ENCODE measurements at regions not wholly inside any gene's neighbourhood (a gene's known extent, or its start where the extent isn't known, plus 50 kb on each side); places are given as distances from the start of the nearest gene placed in this dataset.

DNA sequence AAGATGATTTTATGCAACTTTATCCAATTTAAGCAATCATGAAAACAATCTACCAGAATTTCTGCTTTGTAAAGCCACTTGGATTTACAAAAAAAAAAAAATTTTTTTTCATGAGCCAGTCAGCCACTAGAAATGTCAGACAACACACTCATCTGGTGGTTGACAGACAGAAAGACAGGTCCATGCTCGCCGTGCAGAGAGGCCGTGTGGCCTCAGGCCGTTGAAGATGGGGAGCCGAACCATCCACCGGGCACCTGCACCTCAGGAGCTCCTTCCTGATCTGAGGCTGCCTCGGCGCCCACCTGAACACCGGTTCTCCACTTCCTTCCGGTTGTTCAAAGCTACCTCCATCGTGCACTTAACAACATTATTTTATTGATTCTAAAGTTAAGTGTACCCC, 138.0 kb upstream of the IRX4 start:
- H3K27me3 Mint-ChIP-seq (ENCODE audit: low read depth) = peaks cover 3% of the 10 kb centered on the region
- DNase-seq (ENCODE audit: low spot score) = no peak
- intact Hi-C loops (cut with micrococcal nuclease) = loop anchor here (5.0 kb wide), 1 partner anchor 283 kb away; no protein-coding TSS in a partner anchor

DNA sequence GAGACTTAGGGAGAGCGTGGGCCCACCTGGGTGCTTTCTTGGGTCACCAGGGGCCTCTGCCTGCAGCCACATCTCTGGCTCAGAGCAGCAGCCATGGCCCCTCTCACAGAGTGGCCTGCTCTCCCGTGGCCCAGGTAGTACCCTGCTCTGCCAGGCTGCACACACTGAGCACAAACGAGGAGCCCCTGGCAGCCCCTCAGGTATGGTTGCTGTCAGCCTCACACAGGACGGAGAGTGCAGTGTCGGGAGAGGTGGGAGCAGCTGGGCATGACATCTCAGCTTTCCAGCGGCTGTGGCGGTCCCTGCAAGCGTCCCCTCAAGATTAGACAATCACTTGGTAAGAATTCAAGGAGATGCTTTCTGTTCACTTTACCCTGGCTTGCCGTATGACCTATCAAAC, 137.0 kb upstream of the IRX4 start:
- DNase-seq (ENCODE audit: low spot score) = no peak
- Mint-ChIP-seq H3K4me1 (ENCODE audit: low read depth) (no peaks in the 10 kb centered on the region), H3K27me3 (ENCODE audit: low read depth) (no peaks in the 10 kb centered on the region), H3K4me3 (ENCODE audit: low read depth) (no peak overlapping the region), H3K36me3 (ENCODE audit: low read depth) (no peaks in the 10 kb centered on the region), H3K27ac (no peak overlapping the region), H3K9me3 (no peaks in the 10 kb centered on the region)
- intact Hi-C loops (cut with micrococcal nuclease) = loop anchor here (5.0 to 10.0 kb wide), 2 partner anchors 255 to 282 kb away; no protein-coding TSS in a partner anchor

More for the DNA sequence above, 138.0 kb upstream of the IRX4 start:
- no peak overlapping the region for H3K27ac Mint-ChIP-seq
- no peak overlapping the region for H3K4me3 Mint-ChIP-seq (ENCODE audit: low read depth)
- no peaks in the 10 kb centered on the region for H3K4me1 Mint-ChIP-seq (ENCODE audit: low read depth)
- no peaks in the 10 kb centered on the region for H3K36me3 Mint-ChIP-seq (ENCODE audit: low read depth)
- H3K9me3 Mint-ChIP-seq = no peaks in the 10 kb centered on the region

DNA sequence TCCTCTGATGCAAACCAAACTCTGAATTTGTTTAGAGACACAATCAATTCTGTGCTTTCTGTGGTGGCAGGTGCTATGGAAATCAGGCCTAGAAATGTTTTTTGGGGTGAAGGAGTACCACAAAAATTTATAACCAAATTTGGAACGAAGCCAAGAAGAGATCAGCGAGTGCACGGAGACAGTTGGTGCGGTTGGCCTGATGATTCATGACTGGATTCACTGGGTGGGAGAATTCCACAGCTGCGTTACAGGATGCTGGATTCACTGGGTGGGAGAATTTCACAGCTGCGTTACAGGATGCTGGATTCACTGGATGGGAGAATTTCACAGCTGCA, 135.6 kb upstream of the IRX4 start:
- Mint-ChIP-seq H3K36me3 (ENCODE audit: low read depth) (no peaks in the 10 kb centered on the region), H3K4me1 (ENCODE audit: low read depth) (no peaks in the 10 kb centered on the region), H3K27me3 (ENCODE audit: low read depth) (no peaks in the 10 kb centered on the region), H3K4me3 (ENCODE audit: low read depth) (no peak overlapping the region), H3K9me3 (no peaks in the 10 kb centered on the region), H3K27ac (no peak overlapping the region)
- intact Hi-C loops (cut with micrococcal nuclease) = loop anchor here (10.0 kb wide), 1 partner anchor 254 kb away; no protein-coding TSS in a partner anchor
- no peak for DNase-seq (ENCODE audit: low spot score)

DNA sequence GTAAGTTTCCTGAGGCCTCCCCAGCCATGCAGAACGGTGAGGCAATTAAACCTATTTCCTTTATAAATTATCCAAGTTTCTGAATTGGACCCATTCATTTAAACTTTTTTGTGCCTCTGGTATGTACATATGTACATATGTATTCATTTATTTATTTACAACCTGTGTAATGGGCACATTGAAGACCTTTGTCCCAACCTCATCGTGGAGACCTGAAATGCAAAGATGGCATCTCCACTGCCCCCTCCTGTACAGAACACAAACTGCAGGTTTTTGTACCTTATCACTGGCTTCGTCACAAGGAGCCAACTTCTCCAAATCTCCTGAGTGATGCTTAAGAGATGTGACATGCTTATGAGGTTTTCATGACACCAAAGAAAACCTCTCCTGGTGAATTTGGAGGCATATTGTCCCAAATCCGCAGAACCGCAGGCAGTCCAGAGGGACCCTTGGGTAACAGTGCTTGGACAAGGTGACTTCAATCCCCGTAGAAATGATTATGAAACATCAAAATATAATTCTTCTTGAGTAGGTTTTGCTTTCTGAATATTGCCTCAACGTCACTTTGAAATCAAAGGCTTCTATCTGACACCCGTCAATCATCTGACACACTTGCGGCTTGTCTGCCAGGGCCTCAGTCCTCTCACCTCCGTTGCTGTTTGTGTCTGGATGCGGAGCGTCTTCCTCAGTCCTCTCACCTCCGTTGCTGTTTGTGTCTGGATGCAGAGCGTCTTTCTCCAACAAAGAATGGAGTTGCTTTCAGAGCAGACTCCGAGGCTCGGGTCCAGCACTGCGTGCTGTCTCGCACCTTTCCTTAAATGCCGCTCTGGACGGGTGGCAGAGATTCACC, 135.0 kb upstream of the IRX4 start:
- H3K4me1 Mint-ChIP-seq (ENCODE audit: low read depth) = no peaks in the 10 kb centered on the region
- H3K4me3 Mint-ChIP-seq (ENCODE audit: low read depth) = no peak overlapping the region
- no peaks in the 10 kb centered on the region for H3K36me3 Mint-ChIP-seq (ENCODE audit: low read depth)
- no peaks in the 10 kb centered on the region for H3K27me3 Mint-ChIP-seq (ENCODE audit: low read depth)
- H3K9me3 Mint-ChIP-seq = no peaks in the 10 kb centered on the region
- intact Hi-C loops (cut with micrococcal nuclease) = loop anchor here (10.0 kb wide), 1 partner anchor 253 kb away; no protein-coding TSS in a partner anchor
- H3K27ac Mint-ChIP-seq = no peak overlapping the region
- DNase-seq (ENCODE audit: low spot score) = no peak

DNA sequence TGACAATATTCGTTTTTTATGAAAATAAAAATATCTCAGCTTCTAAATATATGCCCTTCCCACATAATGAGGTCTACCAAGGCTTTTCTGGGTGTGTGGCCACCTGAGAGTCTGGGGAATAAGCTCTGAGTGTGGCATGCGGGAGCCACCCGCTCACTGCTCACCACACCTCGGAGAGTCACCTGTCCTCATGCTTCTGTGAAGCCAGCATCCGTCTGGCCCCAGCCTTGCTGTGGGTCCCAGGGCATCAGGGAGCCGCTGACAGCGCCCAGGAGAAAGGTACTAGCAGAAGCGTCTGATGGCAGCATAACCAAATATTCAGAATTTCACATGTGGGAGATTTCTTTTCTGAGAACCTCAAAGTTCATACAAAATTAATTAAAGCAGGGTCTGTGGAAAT, 133.2 kb upstream of the IRX4 start:
- H3K4me3 Mint-ChIP-seq (ENCODE audit: low read depth) = no peak overlapping the region
- intact Hi-C loops (cut with micrococcal nuclease) = loop anchor here (10.0 kb wide), 1 partner anchor 251 kb away; no protein-coding TSS in a partner anchor
- H3K27me3 Mint-ChIP-seq (ENCODE audit: low read depth) = no peaks in the 10 kb centered on the region
- no peaks in the 10 kb centered on the region for H3K9me3 Mint-ChIP-seq
- no peaks in the 10 kb centered on the region for H3K36me3 Mint-ChIP-seq (ENCODE audit: low read depth)
- no peaks in the 10 kb centered on the region for H3K4me1 Mint-ChIP-seq (ENCODE audit: low read depth)
- no peak for DNase-seq (ENCODE audit: low spot score)
- no peak overlapping the region for H3K27ac Mint-ChIP-seq

DNA sequence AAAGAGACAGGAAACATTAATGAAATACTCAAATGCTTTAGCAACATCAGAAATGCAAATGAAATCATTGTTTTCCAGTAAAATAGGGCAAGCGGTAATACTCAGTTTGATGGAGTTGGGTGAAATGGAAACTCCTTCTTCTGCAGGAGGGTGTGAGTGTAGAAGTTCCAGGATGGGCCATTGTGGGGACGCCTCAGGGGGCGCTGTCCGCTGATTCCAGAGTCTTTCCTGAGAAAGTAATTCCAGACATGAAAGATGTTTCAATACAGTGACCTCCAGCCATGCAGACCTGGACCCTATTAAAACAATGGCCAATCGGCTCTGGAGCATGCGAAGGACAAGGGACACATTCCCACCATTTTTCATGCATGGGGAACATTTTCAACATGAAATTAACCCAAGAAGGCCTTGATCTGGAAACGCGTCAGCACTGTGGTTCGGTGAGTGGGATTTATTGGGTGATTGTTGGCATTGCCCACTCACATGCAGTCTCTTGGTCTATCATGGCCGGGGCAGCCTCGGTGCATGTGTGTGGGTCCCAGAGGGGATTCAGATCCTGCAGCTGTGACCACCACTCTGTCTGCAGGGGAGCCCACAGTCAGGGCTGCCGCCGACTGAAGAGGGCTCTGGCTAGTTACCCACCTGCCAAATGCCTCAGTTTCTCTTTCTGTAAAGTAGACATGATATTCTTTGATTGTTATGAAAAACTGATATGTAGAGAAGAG, 132.6 kb upstream of the IRX4 start:
- Mint-ChIP-seq H3K4me3 (ENCODE audit: low read depth) (no peak overlapping the region), H3K9me3 (no peaks in the 10 kb centered on the region), H3K27me3 (ENCODE audit: low read depth) (no peaks in the 10 kb centered on the region), H3K36me3 (ENCODE audit: low read depth) (no peaks in the 10 kb centered on the region), H3K27ac (no peak overlapping the region), H3K4me1 (ENCODE audit: low read depth) (no peaks in the 10 kb centered on the region)
- no peak for DNase-seq (ENCODE audit: low spot score)
- intact Hi-C loops (cut with micrococcal nuclease) = loop anchor here (10.0 kb wide), 1 partner anchor 250 kb away; no protein-coding TSS in a partner anchor

DNA sequence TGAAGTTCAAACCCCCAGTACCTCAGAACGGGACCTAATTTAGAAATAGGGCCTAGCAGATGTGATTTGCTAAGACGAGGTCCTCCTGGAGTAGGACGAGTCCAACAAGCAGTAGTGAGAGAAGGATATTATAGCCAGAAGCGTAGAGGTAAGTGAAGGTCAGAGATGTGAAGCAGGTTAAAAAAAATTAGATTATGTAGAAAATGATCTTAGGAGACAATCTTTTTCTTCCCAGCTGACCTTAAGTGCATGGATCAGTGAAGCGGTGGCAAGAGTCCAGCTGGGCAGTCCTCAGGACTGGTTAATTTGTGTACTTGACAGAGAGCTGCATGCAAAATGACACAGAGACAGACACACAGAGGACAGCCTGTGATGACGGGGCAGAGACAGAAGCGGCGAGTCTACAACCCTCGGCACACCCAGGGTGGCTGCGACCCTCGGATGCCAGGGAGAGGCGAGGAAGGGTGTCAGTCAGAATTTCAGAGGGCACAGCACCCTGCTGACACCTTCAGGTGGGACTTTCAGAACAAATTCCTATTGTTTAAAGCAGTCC, 131.4 kb upstream of the IRX4 start:
- Mint-ChIP-seq H3K4me3 (ENCODE audit: low read depth) (no peak overlapping the region), H3K4me1 (ENCODE audit: low read depth) (no peaks in the 10 kb centered on the region), H3K9me3 (no peaks in the 10 kb centered on the region), H3K27me3 (ENCODE audit: low read depth) (no peaks in the 10 kb centered on the region), H3K27ac (no peak overlapping the region), H3K36me3 (ENCODE audit: low read depth) (no peaks in the 10 kb centered on the region)
- intact Hi-C loops (cut with micrococcal nuclease) = loop anchor here (10.0 kb wide), 1 partner anchor 249 kb away; no protein-coding TSS in a partner anchor
- DNase-seq (ENCODE audit: low spot score) = no peak

DNA sequence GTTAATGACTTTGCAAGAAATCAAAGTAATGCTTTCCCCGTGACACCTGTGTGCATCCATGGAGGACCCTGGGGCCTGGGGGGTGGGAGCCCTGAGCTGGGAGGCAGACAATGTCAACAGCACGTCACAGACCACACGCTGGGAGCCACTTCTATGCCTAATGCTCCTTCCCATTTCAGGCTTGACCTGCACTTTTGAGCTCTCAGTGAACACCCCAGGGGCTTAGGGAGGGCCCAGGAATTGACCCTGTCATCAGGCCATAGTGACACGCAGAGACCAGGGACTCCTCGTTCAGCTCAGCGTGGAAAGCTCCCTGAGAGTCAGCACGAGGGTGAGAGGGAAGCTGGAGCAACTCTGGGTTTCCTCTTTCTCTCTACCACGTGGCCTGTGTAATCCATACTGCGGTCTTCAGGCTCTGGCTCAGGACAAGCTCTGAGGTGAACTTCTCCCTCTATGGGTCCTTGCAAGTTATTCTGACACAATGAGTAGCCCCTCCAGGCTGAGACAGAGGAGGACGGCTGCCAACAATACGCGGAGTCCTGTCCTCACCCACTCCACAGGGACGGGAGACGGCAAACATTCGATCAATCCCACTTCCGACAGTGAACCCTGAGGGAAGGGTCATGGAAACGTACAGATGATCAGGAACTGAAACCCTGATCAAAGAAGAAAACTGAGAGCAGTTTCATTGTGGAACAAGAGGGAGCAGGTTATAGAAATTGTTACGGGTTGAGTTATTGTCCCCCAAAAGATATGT, 130.8 kb upstream of the IRX4 start:
- DNase-seq (ENCODE audit: low spot score) = no peak
- H3K9me3 Mint-ChIP-seq = no peaks in the 10 kb centered on the region
- no peaks in the 10 kb centered on the region for H3K4me1 Mint-ChIP-seq (ENCODE audit: low read depth)
- H3K27ac Mint-ChIP-seq = no peak overlapping the region
- no peaks in the 10 kb centered on the region for H3K27me3 Mint-ChIP-seq (ENCODE audit: low read depth)
- intact Hi-C loops (cut with micrococcal nuclease) = loop anchor here (10.0 kb wide), 1 partner anchor 249 kb away; no protein-coding TSS in a partner anchor
- H3K36me3 Mint-ChIP-seq (ENCODE audit: low read depth) = no peaks in the 10 kb centered on the region
- H3K4me3 Mint-ChIP-seq (ENCODE audit: low read depth) = no peak overlapping the region

DNA sequence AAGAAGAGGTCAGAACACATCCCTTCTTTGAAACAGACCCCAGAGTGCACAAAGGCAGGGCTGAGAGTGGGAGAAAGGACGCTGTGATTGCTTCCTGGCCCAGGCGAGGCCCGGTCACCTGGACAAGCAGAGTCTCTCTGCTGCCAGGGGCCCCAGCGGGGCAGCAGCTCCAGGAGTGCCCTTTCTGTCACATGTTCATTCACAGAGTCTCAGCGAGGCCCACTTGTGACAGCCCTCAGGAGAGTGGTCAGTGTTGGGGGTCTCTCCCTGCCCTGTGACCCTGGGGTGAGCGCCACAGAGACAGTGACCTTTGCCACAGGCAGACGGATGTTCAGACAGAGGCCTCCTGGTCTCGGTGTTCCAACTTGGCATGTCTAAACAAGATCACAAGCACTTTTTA, 130.2 kb upstream of the IRX4 start:
- DNase-seq (ENCODE audit: low spot score) = no peak
- Mint-ChIP-seq H3K36me3 (ENCODE audit: low read depth) (no peaks in the 10 kb centered on the region), H3K9me3 (no peaks in the 10 kb centered on the region), H3K27ac (no peak overlapping the region), H3K4me1 (ENCODE audit: low read depth) (no peaks in the 10 kb centered on the region), H3K4me3 (ENCODE audit: low read depth) (no peak overlapping the region), H3K27me3 (ENCODE audit: low read depth) (no peaks in the 10 kb centered on the region)
- intact Hi-C loops (cut with micrococcal nuclease) = loop anchor here (10.0 kb wide), 1 partner anchor 248 kb away; no protein-coding TSS in a partner anchor

DNA sequence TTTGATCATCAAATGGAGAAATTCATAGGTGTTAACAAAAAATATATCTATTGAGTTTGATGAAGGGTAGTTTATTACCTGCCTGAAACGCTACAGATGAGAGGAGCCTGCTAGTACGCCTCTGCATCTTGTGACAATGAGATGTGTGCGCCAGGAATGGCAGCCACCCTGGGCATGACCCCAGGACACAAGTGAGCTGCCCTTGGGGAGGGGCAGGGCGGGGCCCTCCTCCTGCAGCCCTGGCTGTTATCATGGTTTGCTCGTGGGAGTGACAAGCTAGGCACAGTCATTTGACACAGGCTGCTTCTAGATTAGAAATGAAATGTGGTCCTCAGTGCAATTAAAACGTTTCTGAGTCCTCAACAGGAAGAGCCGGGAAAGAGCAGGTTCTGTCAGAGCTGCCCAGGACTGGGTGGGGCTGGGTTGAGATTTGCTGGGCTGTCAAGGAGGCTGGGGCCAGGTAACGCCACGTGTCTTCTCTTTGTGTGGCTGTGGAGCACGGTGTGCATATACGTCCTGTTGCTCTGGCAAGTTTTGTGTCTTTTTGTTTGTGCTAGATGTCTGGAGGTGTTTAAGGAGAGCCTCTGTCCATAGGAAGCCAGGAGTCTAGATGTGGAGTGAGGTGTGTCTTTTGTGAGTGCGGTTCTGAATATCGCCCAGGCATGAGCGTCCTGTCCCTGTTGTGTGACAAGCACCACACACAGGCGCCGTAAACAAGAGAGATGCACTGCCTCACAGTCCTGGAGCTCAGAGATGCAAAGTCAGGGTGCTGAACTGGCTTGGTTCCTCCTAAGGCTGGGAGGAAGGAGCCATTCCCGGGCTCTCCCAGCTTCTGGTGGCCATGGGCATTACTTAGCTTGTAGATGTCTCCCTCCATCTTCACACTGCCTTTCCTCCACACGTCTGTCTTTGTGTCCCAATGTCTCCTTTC, 129.0 kb upstream of the IRX4 start:
- intact Hi-C loops (cut with micrococcal nuclease) = loop anchor here (10.0 kb wide), 1 partner anchor 247 kb away; no protein-coding TSS in a partner anchor
- no peak for DNase-seq (ENCODE audit: low spot score)
- Mint-ChIP-seq H3K27ac (no peak overlapping the region), H3K27me3 (ENCODE audit: low read depth) (no peaks in the 10 kb centered on the region), H3K36me3 (ENCODE audit: low read depth) (no peaks in the 10 kb centered on the region), H3K4me3 (ENCODE audit: low read depth) (no peak overlapping the region), H3K9me3 (no peaks in the 10 kb centered on the region), H3K4me1 (ENCODE audit: low read depth) (no peaks in the 10 kb centered on the region)

DNA sequence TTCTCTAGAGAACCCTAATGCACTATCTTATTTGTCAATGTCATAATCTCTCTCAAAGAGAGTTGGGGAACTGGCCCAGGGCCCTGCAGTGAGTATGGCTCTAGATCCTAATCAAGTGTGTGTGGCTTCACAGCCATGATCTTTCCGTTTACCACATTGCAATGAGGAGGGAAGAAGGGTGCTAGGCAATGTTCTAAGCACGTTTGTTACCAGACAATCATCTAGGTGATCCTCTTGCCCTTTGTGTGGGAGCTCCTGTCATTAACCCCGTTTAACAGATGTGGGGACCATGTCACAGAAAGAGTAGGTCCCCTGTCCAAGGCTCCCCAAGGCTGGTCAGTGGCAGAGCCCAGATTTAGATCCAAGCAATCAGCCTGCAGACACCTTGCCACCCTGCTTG, 128.2 kb upstream of the IRX4 start:
- intact Hi-C loops (cut with micrococcal nuclease) = loop anchor here (10.0 kb wide), 1 partner anchor 246 kb away; no protein-coding TSS in a partner anchor
- no peak overlapping the region for H3K4me3 Mint-ChIP-seq (ENCODE audit: low read depth)
- H3K4me1 Mint-ChIP-seq (ENCODE audit: low read depth) = no peaks in the 10 kb centered on the region
- no peaks in the 10 kb centered on the region for H3K36me3 Mint-ChIP-seq (ENCODE audit: low read depth)
- DNase-seq (ENCODE audit: low spot score) = no peak
- H3K27me3 Mint-ChIP-seq (ENCODE audit: low read depth) = no peaks in the 10 kb centered on the region
- H3K9me3 Mint-ChIP-seq = no peaks in the 10 kb centered on the region
- no peak overlapping the region for H3K27ac Mint-ChIP-seq

Data from activated T-helper 2 cell treated with anti-CD3 and anti-CD28 coated beads, Interferon-gamma antibody, Interleukin-2, Interleukin-4, amounts not matched to agents 10 μg/mL and 5 μg/mL and 100 μg/mL, durations not matched to agents 14 hours and 24 hours and 36 hours (primary cell).